Tibial nerve (tissue), 4 donors: ENCODE measurements at regions not wholly inside any gene's neighbourhood (a gene's known extent, or its start where the extent isn't known, plus 50 kb on each side); places are given as distances from the start of the nearest gene placed in this dataset.
"Not testable (repeated sequence)": the region's sequence is repeated elsewhere in the genome, so short reads cannot be mapped to it uniquely, and the experiment has no call there.

Experiments used
- DNase-seq, 2 donors: peaks; one replicate each; pipeline ENCODE4 v3.0.0-alpha.2; 2019; ENCODE audit warnings: low spot score in 2 of 2
- H3K27ac ChIP-seq, 4 donors: fragments of 200-600 bp; sonication (generic) in 3 of 4; one replicate each; pipeline ENCODE4 v1.5.1; 2017 to 2019; ENCODE audit warnings: mild to moderate bottlenecking in 1 of 4
- H3K27me3 ChIP-seq, 2 donors: fragments of 200-600 bp; sonication (generic) in 1 of 2; one replicate each; pipeline versions ENCODE4 v1.5.1 to v1.6.0; 2017 to 2019
- H3K36me3 ChIP-seq, 3 donors: fragments of 200-600 bp; sonication (generic); one replicate each; pipeline ENCODE4 v1.5.1; 2018 to 2019
- H3K4me1 ChIP-seq, 4 donors: fragments of 200-600 bp; sonication (generic) in 3 of 4; one replicate each; pipeline ENCODE4 v1.5.1; 2017 to 2019
- H3K4me3 ChIP-seq, 4 donors: fragments of 200-600 bp; sonication (generic) in 3 of 4; one replicate each; pipeline ENCODE4 v1.5.1; 2017 to 2019; ENCODE audit warnings: mild to moderate bottlenecking in 1 of 4, moderate library complexity in 1 of 4
- H3K9me3 ChIP-seq, 4 donors: fragments of 200-600 bp; sonication (generic) in 3 of 4; one replicate each; pipeline ENCODE4 v1.5.1; 2017 to 2019
- EP300 ChIP-seq, 2 donors: sonication (generic); formaldehyde crosslinking; IDR thresholded peaks; one replicate each; pipeline ENCODE4 v1.6.1; 2017; ENCODE audit warnings: antibody characterized with exemption in 2 of 2, mild to moderate bottlenecking in 1 of 2
- POLR2A ChIP-seq, 2 donors: fragments of 450-650 bp; IDR thresholded peaks; one replicate each; pipeline ENCODE4 v1.6.1; 2017; ENCODE audit warnings: antibody characterized with exemption in 2 of 2, mild to moderate bottlenecking in 2 of 2, moderate library complexity in 2 of 2
- WGBS, 2 donors: methylation state at CpG; one replicate each; pipeline ENCODE4 v1.1.5; 2018; 5-methylcytosine and 5-hydroxymethylcytosine counted together
- TF ChIP-seq, protein P1 (sequence below), 5 experiments: fragments of 200-600 bp in 3 of 5; fragments of 450-650 bp in 2 of 5; sonication (generic) in 3 of 5; IDR thresholded peaks; one replicate each; pipeline ENCODE4 v1.5.1; 2016 to 2019; ENCODE audit warnings: antibody characterized with exemption in 5 of 5, mild to moderate bottlenecking in 3 of 5, moderate library complexity in 2 of 5

DNA sequence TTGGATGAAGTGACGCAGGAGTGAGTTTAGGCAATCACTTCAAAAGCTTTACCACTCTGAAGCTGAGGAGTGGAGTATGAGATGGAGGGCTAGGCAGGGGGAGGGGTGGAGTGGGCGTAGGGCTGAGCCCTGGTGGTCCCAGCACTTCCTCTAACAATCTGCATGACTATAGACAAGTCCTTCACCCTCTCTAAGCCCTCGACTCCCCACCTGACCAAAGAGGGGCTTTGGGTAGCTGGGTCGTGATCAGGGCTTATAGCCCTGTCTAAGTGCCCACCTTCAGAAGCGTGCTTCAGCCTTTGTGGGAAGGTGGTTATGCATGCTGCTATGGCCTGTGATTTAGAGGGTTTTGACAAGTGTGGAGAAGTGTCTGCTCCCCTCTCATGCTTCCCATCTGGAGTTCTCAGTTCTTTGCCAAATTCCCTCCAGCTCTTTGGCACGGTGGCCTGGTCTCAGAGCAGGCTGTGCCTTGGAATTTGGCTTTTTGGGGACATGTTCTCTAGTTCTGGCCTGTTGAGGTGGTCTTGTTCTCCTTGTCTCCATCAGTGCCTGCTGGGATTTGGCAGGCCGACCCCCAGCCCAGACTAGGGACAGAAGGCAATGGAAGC is 53.0 kb downstream of the ACTBL2 start:
- no peak overlapping the region for H3K27ac ChIP-seq
- H3K36me3 ChIP-seq = no peaks in the 10 kb centered on the region
- WGBS, 2 donors = 78 to 89% methylated on average over 7 of the region's 7 CpGs
- no peaks in the 10 kb centered on the region for H3K4me1 ChIP-seq
- DNase-seq = no peak
- H3K27me3 ChIP-seq = no peaks in the 10 kb centered on the region
- no peak overlapping the region for H3K4me3 ChIP-seq
- TF ChIP-seq POLR2A (IDR thresholded peaks at IDR 0.05) = no peak
- no peaks in the 10 kb centered on the region for H3K9me3 ChIP-seq

DNA sequence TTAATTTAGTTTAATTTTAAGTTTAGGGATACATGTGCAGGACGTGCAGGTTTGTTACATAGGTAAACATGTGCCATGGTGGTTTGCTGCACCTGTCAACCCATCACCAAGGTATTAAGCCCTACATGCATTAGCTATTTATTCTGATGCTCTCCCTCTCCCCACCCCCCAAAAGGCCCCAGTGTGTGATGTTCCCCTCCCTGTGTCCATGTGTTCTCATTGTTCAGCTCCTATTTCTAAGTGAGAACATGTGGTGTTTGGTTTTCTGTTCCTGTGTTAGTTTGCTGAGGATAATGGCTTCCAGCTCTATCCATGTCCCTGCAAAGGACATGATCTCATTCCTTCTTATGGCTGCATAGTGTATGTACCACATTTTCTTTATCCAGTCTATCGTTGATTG is 53.6 kb downstream of the ACTBL2 start:
- DNase-seq, H3K27ac ChIP-seq, H3K4me3 ChIP-seq, H3K27me3 ChIP-seq, H3K9me3 ChIP-seq, H3K36me3 ChIP-seq, H3K4me1 ChIP-seq: not testable (repeated sequence)
- 78 to 79% methylated on average over 2 of the region's 2 CpGs for WGBS, 2 donors

DNA sequence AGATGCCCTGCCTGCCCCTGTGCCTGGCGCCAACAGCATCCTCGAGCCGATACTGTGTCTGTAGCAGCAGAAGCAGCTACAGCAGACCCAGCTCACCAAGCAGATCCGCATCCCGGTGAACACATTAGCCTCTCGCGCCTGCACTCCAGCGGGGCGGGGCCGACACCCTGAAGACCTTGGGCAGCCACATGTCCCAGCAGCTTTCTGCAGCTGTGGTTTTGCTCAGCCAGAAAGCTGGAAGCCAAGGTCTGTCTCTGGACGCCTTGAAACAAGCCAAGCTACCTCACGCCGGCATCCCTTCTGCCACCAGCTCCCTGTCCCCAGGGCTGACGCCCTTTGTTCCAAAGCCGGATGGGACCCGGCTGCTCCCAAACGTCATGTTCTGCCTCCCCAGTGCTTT is 59.6 kb downstream of the ACTBL2 start:
- TF ChIP-seq EP300 (IDR thresholded peaks at IDR 0.05) = no peak
- TF ChIP-seq, protein P1, sequence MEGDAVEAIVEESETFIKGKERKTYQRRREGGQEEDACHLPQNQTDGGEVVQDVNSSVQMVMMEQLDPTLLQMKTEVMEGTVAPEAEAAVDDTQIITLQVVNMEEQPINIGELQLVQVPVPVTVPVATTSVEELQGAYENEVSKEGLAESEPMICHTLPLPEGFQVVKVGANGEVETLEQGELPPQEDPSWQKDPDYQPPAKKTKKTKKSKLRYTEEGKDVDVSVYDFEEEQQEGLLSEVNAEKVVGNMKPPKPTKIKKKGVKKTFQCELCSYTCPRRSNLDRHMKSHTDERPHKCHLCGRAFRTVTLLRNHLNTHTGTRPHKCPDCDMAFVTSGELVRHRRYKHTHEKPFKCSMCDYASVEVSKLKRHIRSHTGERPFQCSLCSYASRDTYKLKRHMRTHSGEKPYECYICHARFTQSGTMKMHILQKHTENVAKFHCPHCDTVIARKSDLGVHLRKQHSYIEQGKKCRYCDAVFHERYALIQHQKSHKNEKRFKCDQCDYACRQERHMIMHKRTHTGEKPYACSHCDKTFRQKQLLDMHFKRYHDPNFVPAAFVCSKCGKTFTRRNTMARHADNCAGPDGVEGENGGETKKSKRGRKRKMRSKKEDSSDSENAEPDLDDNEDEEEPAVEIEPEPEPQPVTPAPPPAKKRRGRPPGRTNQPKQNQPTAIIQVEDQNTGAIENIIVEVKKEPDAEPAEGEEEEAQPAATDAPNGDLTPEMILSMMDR (IDR thresholded peaks at IDR 0.05) = no peak
- no peak for TF ChIP-seq POLR2A (IDR thresholded peaks at IDR 0.05)
- H3K27ac ChIP-seq = no peak overlapping the region
- H3K4me1 ChIP-seq = no peaks in the 10 kb centered on the region
- 89 to 90% methylated on average over 11 to 17 of the region's 17 CpGs for WGBS, 2 donors
- no peak overlapping the region for H3K4me3 ChIP-seq
- H3K9me3 ChIP-seq = no peaks in the 10 kb centered on the region
- H3K27me3 ChIP-seq = no peaks in the 10 kb centered on the region
- no peaks in the 10 kb centered on the region for H3K36me3 ChIP-seq
- no peak for DNase-seq

DNA sequence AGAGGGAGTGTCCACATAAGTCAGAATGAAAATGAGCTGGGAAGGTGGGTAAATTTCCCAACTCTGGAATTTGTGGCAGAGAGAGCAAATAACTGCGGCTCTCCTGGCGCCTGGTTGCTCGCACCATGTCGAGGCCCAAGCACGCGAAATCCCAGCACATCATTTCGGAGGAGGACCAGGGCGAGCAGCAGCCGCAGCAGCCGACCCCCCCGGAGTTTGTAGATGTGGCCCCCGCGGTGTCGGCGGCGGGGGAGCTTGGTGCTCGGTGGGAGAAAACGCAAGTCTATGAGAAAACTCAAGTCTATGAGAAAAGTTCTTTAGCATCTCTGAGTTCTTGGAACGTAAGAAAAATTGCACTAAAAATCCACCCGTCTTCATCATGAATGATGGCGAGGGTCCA is 60.3 kb downstream of the ACTBL2 start:
- TF ChIP-seq POLR2A (IDR thresholded peaks at IDR 0.05) (no peak), EP300 (IDR thresholded peaks at IDR 0.05) (no peak)
- TF ChIP-seq, protein P1 (IDR thresholded peaks at IDR 0.05) = no peak
- H3K9me3 ChIP-seq = no peaks in the 10 kb centered on the region
- no peak for DNase-seq
- no peaks in the 10 kb centered on the region for H3K36me3 ChIP-seq
- H3K4me3 ChIP-seq = no peak overlapping the region
- H3K27me3 ChIP-seq = no peaks in the 10 kb centered on the region
- H3K4me1 ChIP-seq = no peaks in the 10 kb centered on the region
- WGBS, 2 donors = 93 to 95% methylated on average over 21 of the region's 21 CpGs
- no peak overlapping the region for H3K27ac ChIP-seq

DNA sequence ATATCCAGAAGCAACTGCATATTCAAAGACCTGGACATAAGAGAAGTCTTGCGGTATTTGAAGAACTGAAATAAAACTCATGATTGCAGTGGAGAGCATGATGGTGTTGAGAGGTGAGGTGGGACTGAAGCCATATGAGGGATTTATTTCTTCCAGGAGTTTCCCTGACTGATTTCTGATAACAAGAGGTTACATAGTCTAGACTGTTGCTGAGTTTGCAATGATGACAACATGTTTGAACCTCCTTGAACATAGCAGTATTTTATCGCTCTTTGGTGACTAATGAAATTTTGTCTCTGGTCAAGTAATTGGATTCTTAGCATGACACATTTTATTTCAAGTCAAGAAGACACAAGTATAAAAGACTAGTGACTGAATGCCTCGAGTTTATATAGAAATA is 61.8 kb downstream of the ACTBL2 start:
- WGBS, 2 donors = 67 to 74% methylated on average over 3 of the region's 3 CpGs
- Histone ChIP-seq H3K27me3 (no peaks in the 10 kb centered on the region), H3K27ac (no peak overlapping the region), H3K4me1 (no peaks in the 10 kb centered on the region), H3K9me3 (no peaks in the 10 kb centered on the region), H3K36me3 (no peaks in the 10 kb centered on the region), H3K4me3 (no peak overlapping the region)
- no peak for DNase-seq
- TF ChIP-seq EP300 (IDR thresholded peaks at IDR 0.05) = no peak
- TF ChIP-seq POLR2A (IDR thresholded peaks at IDR 0.05) = no peak
- TF ChIP-seq, protein P1 (IDR thresholded peaks at IDR 0.05) = no peak

DNA sequence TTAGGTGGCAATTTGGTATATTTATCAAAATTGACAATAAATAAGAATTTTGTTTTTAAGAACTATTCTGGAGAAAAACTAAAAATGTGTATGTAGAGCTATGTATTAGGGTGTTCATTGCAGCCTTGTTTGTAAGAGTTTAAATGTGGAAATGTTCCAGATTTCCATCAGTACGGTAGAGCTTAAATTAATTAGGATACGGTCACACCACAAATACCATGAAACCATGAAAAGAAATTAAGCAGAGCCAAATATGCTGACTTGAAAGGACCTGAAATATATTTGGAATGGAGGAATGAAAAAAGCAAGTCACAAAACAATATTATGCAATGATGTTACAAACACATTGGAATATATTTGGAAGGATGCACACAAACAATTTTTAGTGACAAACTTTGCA is 64.6 kb downstream of the ACTBL2 start:
- H3K27ac ChIP-seq = no peak overlapping the region
- TF ChIP-seq EP300 (IDR thresholded peaks at IDR 0.05) (no peak), POLR2A (IDR thresholded peaks at IDR 0.05) (no peak)
- TF ChIP-seq, protein P1 (IDR thresholded peaks at IDR 0.05) = no peak
- WGBS, 2 donors = 80 to 89% methylated on average over 2 of the region's 2 CpGs
- DNase-seq = no peak
- H3K27me3 ChIP-seq = no peaks in the 10 kb centered on the region
- no peaks in the 10 kb centered on the region for H3K36me3 ChIP-seq
- no peak overlapping the region for H3K4me3 ChIP-seq
- H3K4me1 ChIP-seq = no peaks in the 10 kb centered on the region
- no peaks in the 10 kb centered on the region for H3K9me3 ChIP-seq
